GM21619 (cell line): ENCODE measurements at regions not wholly inside any gene's neighbourhood (a gene's known extent, or its start where the extent isn't known, plus 50 kb on each side); places are given as distances from the start of the nearest gene placed in this dataset.

Experiments
- ATAC-seq: cut with Tn5 transposase; IDR thresholded peaks from one replicate; pipeline ENCODE4 v1.9.1; 2021; ENCODE audit not compliant: unreplicated experiment

DNA sequence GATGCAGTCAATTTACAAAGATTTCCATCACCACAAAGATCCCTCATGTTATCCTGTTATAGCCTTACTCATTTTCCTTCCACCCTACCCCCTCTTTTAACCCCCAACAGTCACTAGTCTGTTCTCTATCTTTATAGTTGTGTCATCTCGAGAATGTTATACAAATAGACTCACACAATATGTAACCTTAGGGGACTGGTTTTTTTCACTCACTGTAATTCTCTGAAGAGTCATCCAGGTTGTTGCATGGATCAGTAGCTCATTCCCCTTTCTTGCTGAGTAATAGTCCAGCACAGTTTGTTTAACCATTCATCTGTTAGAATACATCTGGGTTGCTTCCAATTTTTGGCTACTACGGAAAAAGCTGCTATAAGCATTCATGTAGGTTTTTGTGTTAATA lies 121.1 kb upstream of the PDE1C start:
- ATAC-seq: no peak

DNA sequence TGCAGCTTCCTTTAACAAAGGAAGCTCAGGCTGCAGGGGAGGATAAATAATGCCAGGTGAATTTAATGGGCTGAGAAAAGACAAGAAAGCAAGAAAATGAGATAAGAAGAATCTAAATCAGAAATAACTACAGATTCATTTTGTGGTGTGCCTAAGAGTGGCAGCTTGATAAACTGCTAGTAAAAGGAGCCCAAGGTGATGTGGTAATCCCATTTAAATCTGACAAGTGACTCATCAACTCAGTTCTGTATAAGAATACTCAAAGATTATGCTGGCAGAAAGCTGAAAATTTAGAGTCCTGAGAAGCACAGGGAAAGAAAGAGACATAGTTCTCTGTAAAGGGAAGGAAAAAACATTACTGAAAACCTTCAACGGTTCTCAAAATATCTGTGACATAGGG lies 109.4 kb upstream of the PDE1C start:
- ATAC-seq: no peak

DNA sequence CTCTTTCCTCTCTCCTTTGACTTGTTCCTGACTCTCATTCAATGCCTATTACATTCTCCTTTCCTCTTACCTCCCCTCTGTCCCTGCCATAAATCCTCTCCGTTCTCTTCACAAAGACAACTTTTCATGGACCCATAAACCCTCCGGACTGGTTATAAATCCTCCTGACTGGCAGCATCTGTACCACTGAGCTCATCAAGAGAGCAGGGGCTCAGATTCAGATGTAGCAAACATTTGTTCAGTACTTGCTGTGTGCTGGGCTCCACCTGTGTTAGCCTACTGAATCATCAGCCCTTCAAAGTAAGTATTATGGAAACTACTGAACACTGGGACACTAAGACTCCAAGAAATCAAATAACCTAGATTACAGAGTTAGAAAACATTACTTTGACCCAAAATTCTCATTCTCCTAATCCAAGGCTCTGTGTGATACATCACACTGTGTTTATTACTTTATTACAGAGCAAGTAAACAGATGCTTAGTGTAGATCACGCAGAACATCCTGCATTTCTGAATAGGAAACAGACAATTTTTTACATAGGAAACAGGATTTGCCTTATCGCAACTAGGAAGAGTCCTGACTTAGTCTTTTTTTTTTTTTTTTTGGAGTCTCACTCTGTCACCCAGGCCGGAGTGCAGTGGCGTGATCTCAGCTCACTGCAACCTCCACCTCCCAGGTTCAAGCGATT lies 108.6 kb upstream of the PDE1C start:
- no peak for ATAC-seq

DNA sequence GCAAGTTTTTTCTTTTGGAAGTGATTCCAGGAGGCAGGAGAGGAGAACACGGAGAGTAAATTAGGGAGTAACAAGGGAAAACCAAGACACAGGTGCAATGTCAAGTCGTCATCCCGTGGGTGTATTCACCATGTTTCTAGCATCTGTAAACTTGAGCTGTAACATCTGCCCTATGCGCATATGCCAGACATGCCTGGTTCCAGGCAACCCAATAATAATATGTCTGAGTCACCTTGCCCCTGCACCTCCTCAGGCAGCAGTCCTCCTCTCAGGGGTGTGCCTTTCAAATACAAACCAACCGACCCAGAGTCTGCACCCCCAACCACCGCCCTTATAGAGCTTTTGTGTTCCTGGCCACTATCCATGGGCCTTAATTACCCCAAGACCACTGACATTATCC lies 107.0 kb upstream of the PDE1C start:
- no peak for ATAC-seq

GRCh38 chr7:32175099-32175498 lies 104.9 kb upstream of the PDE1C start:
- ATAC-seq: no peak

GRCh38 chr7:32171248-32171647 lies 101.0 kb upstream of the PDE1C start:
- ATAC-seq: no peak

GRCh38 chr7:32170838-32171237 lies 100.6 kb upstream of the PDE1C start:
- ATAC-seq: no peak

DNA sequence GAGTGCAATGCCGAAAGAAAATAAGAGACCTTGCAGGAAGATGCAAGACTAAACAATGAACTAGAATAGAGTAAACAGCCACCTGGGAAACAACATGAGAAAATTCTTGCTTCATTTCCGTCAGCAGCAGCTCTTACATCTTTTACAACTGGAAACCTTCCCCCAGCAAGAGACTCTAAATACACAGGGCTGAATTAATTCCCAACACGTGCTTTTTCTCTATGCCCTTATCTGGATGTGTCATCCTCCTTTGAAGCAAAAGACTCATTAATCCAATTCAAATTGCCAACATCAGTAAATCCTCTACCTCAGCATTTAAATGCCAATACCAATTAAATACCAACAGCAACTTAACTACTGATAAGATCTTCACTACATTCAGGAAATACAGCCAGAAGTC lies 99.0 kb upstream of the PDE1C start:
- ATAC-seq: no peak

- no peak for ATAC-seq
Observed at GRCh38 chr7:32167815-32168214, 97.6 kb upstream of the PDE1C start.

DNA sequence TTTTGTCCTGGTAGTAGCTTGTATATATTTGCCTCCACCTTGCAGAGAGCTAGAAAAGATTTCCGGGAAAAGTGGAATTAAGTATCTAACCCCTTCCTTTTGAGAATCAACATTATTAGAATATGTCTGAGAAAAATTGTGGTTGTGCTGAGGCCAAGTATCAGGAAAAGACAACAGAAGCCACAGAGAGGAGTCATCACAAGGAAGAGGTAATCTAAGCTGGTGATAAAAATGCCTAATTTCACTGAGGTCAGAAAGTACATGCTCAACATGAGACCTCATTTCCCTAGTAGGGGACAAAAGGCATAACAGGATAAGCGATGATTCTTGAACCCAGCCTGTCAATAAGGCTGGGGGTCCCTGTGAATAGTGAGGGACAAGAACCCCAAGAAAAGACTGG lies 97.0 kb upstream of the PDE1C start:
- no peak for ATAC-seq

- ATAC-seq: no peak
Observed at GRCh38 chr7:32164341-32164996, 94.3 kb upstream of the PDE1C start.

GRCh38 chr7:32163896-32164295 lies 93.7 kb upstream of the PDE1C start:
- no peak for ATAC-seq

GRCh38 chr7:32163141-32163806 lies 93.1 kb upstream of the PDE1C start:
- ATAC-seq: no peak

DNA sequence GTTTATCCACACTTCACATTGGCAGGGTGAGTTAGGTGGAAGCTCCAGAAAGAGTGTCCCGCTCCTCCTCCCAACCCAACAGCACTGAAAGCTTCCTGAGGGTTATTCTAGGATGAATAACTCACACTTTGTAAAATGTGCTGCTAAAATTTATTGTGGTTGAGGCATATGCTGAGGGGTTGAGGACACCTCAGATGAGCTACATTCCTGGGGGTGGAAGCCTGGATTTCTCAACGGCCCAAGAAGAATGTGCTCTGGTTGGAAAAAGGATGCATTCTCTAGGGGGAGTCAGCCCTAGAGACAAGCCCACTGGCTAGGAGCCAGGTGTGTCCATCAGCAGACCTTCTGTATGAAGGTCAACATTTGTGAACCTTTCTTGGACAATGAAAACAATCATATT lies 91.5 kb upstream of the PDE1C start:
- no peak for ATAC-seq

DNA sequence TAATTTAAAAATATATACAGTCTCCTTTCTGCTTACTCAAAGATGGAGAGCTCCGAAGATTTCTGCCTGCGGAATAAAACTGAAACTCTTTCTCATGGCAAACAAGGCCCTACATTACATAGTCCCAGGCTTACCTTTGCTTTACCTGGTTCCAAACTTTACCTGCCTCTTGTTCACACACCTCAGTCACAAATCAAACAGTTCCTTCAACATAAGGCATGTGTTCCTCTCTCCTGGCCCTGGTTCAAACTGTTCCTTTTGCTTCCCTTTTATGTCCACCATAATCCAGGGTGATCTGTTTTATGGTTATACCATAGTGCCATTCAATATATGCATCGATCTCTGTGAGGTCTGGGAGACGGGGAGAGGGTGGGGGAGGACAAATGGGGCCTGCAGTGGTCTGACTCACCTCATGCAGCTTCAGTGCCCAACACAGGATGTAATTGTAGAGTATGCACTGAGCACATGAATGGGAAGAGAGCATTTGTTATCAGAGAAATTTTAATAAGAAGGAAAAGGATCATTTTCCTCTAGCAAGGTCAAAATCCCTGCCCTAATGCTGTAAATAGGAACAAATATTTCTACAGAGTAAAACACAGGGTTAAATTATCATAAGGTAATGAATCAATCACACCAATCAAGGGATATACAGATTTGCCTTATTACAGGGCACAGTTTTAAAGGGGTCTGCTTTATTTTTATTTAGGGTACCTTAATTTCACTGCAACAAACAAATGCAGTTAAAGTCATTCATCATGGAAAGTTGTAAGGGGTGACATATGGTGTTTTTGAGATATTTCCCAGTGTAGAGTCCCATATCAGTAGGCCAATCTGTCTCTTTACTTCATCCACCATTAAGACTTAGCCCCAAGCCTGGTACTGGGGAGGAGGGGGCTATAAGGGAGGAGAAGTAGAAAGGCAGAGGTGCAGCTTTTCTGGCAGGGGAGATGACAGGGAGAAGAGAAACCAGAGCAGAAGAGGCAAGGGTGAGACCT lies 88.8 kb upstream of the PDE1C start:
- no peak for ATAC-seq

DNA sequence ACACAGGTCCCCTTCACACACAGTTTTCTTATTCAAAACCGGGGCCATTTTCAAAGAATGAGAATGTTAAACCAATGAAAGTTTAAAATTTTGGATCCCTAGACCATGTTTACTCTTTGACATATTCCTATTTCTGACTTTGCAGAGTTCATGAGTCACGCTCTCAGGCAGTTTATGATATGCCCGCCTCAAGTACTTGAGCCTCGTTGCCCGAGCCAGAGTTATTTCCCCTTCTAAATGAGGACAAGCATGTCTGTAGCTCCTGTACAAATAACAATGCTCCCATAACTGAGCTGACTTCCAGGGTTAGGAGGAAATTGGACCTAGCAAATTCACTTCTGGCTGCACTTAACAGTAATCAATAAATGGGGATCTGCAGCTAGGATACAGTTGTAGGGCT lies 87.9 kb upstream of the PDE1C start:
- no peak for ATAC-seq

DNA sequence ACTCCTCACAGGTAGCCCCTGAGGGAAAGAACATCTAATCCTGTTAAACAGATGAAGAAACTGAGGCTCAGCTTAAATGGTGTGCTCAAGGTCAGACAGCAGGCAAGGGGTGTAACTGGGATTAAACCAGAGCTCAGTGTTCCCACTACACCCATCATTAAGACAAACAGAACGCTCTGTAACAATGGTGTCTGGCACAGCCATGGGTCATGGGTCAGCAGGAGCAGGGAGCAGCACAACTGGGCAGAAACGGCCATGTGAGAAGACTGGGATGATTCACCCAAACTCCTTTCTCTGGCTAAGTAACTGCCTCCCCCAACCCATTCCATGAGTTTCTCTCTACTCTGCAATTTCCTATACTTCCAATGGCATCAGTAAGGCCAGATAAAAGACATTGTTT lies 85.5 kb upstream of the PDE1C start:
- ATAC-seq: no peak

- no peak for ATAC-seq
Observed at GRCh38 chr7:32154797-32155196, 84.6 kb upstream of the PDE1C start.

DNA sequence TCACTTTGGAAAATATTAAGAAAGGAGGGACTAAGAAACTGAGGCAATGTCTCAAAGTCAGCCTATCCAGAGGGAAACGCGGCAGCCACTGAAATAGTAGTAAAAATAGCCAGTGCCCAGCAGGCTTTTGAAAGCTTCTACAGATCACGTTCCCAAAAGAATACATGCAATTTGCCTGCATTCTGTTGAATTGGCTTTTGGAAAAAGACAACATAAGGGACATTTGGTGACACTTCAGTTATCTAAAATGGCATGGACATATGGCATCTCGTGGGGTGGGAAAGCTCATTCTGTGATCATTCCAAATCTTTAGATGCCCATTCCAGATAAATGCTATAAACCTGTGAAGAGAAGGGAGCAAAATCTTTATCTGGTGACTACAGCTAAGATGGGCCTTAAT lies 82.8 kb upstream of the PDE1C start:
- ATAC-seq: no peak

GRCh38 chr7:32152576-32152975 lies 82.4 kb upstream of the PDE1C start:
- no peak for ATAC-seq

GRCh38 chr7:32150589-32150988 lies 80.4 kb upstream of the PDE1C start:
- ATAC-seq: no peak
